Ovary (tissue), 7 donors: ENCODE measurements at regions not wholly inside any gene's neighbourhood (a gene's known extent, or its start where the extent isn't known, plus 50 kb on each side); places are given as distances from the start of the nearest gene placed in this dataset.

ENCODE experiments used
- DNase-seq, 5 donors: peaks; one replicate each; pipeline ENCODE4 v3.0.0-alpha.2; 2019 to 2020
- H3K27ac ChIP-seq, 2 donors: fragments of 200-600 bp; one replicate each; pipeline versions ENCODE4 v1.5.1 to v1.8.0; 2019 to 2022
- H3K27me3 ChIP-seq: fragments of 200-600 bp; one replicate; pipeline ENCODE4 v1.8.0; 2022
- H3K36me3 ChIP-seq: fragments of 200-600 bp; sonication (generic); one replicate; pipeline ENCODE4 v1.5.1; 2019
- H3K4me1 ChIP-seq: one replicate; pipeline ENCODE4 v1.8.1; 2013; ENCODE audit warnings: mild to moderate bottlenecking, moderate library complexity; ENCODE audit not compliant: insufficient read depth
- H3K4me3 ChIP-seq: fragments of 200-600 bp; sonication (generic); one replicate; pipeline ENCODE4 v1.5.1; 2017
- H3K9me3 ChIP-seq, 2 donors: fragments of 200-600 bp in 1 of 2; sonication (generic) in 1 of 2; one replicate each; pipeline versions ENCODE4 v1.5.1 to v1.8.1; 2013 to 2019; ENCODE audit warnings: mild to moderate bottlenecking in 1 of 2, moderate library complexity in 1 of 2
- CTCF ChIP-seq, 3 donors: fragments of 450-650 bp in 2 of 3; fragments of 200-600 bp in 1 of 3; IDR thresholded peaks; one replicate each; pipeline versions ENCODE4 v1.5.1 to v1.8.0; 2016 to 2022; ENCODE audit warnings: antibody characterized with exemption in 3 of 3, mild to moderate bottlenecking in 1 of 3
- EP300 ChIP-seq: sonication (generic); formaldehyde crosslinking; IDR thresholded peaks from one replicate; pipeline ENCODE4 v1.6.1; 2017; ENCODE audit warnings: antibody characterized with exemption
- POLR2A ChIP-seq: fragments of 450-650 bp; IDR thresholded peaks from one replicate; pipeline ENCODE4 v1.6.1; 2017; ENCODE audit warnings: antibody characterized with exemption, mild to moderate bottlenecking, moderate library complexity
- WGBS, 3 donors: extraction: QIAGEN DNeasy Blood & Tissue Kit in 1 of 3; methylation state at CpG; one replicate each; pipeline versions ENCODE4 v1.1.5 to v1.1.7; 2013 to 2017; 5-methylcytosine and 5-hydroxymethylcytosine counted together
- intact Hi-C, 4 donors: fragments of 100-400 bp; cut with DNase I; formaldehyde crosslinking; loops; one replicate each; pipeline versions ENCODE4 v1.11.0 to v1.15.1; 2022 to 2023
- donor health status: DM: no; HTN: no; CAD: no; lungs with moderate emphysema.
- donor health status: DM: no; HTN: no; CAD: no.
- donor health status: Bipolar disorder and iron deficiency.
- donor health status: DM: no; HTN: no; CAD: no.
- donor health status: DM: yes; HTN: yes; CAD: no.

- H3K9me3 ChIP-seq, result no peaks in the 10 kb centered on the region
- intact Hi-C loops, result no loop called here
Measured at GRCh38 chr10:90484518-90484917, 373.3 kb downstream of the HTR7 start.

GRCh38 chr10:90494183-90494582 lies 363.7 kb downstream of the HTR7 start:
- Histone ChIP-seq H3K4me1 (no peaks in the 10 kb centered on the region), H3K4me3 (no peak overlapping the region), H3K27me3 (no peaks in the 10 kb centered on the region), H3K36me3 (no peaks in the 10 kb centered on the region), H3K9me3 (no peaks in the 10 kb centered on the region), H3K27ac (no peak overlapping the region)
- WGBS, 3 donors, result 80 to 85% (median 81%) methylated on average over 2 of the region's 2 CpGs
- DNase-seq, result no peak
- intact Hi-C loops, result no loop called here
- no peak for TF ChIP-seq EP300
- no peak for TF ChIP-seq CTCF (IDR thresholded peaks at IDR 0.05)
- TF ChIP-seq POLR2A, result no peak

More at GRCh38 chr10:90484518-90484917, 373.3 kb downstream of the HTR7 start:
- H3K27me3 ChIP-seq, result no peaks in the 10 kb centered on the region
- H3K27ac ChIP-seq, result no peak overlapping the region
- TF ChIP-seq POLR2A, result no peak
- TF ChIP-seq EP300, result no peak
- TF ChIP-seq CTCF (IDR thresholded peaks at IDR 0.05), result no peak
- DNase-seq, result no peak
- H3K4me3 ChIP-seq, result no peak overlapping the region
- no peaks in the 10 kb centered on the region for H3K36me3 ChIP-seq
- H3K4me1 ChIP-seq, result no peaks in the 10 kb centered on the region
- WGBS, 3 donors, result 70 to 91% (median 79%) methylated on average over 3 of the region's 3 CpGs

GRCh38 chr10:90504172-90504571 lies 353.7 kb downstream of the HTR7 start:
- 60 to 76% (median 66%) methylated on average over 2 of the region's 2 CpGs for WGBS, 3 donors
- no peaks in the 10 kb centered on the region for H3K36me3 ChIP-seq
- H3K27ac ChIP-seq, result no peak overlapping the region
- intact Hi-C loops, result no loop called here
- TF ChIP-seq EP300 (no peak), POLR2A (no peak), CTCF (IDR thresholded peaks at IDR 0.05) (no peak)
- H3K27me3 ChIP-seq, result no peaks in the 10 kb centered on the region
- no peaks in the 10 kb centered on the region for H3K4me1 ChIP-seq
- no peak for DNase-seq
- H3K9me3 ChIP-seq, result no peaks in the 10 kb centered on the region
- no peak overlapping the region for H3K4me3 ChIP-seq

- Histone ChIP-seq H3K9me3 (no peaks in the 10 kb centered on the region), H3K4me3 (no peak overlapping the region), H3K4me1 (no peaks in the 10 kb centered on the region), H3K27ac (no peak overlapping the region), H3K36me3 (no peaks in the 10 kb centered on the region), H3K27me3 (no peaks in the 10 kb centered on the region)
- TF ChIP-seq EP300, result no peak
- TF ChIP-seq CTCF (IDR thresholded peaks at IDR 0.05), result no peak
- TF ChIP-seq POLR2A, result no peak
- no peak for DNase-seq
- 83 to 96% (median 91%) methylated on average over 1 of the region's 1 CpG for WGBS, 3 donors
- intact Hi-C loops, result no loop called here
Measured at GRCh38 chr10:90526721-90527120, 331.1 kb downstream of the HTR7 start.

GRCh38 chr10:90530521-90530920 lies 327.3 kb downstream of the HTR7 start:
- H3K4me3 ChIP-seq, result no peak overlapping the region
- no peak for DNase-seq
- H3K9me3 ChIP-seq, result no peaks in the 10 kb centered on the region
- no peaks in the 10 kb centered on the region for H3K36me3 ChIP-seq
- no peak overlapping the region for H3K27ac ChIP-seq
- no peaks in the 10 kb centered on the region for H3K27me3 ChIP-seq
- WGBS, 3 donors, result 7 to 21% (median 7%) methylated on average over 3 of the region's 3 CpGs
- H3K4me1 ChIP-seq, result no peaks in the 10 kb centered on the region
- TF ChIP-seq EP300, result no peak
- no peak for TF ChIP-seq POLR2A
- TF ChIP-seq CTCF (IDR thresholded peaks at IDR 0.05), result no peak
- intact Hi-C loops, result no loop called here
